ENCODE measurements at regions not wholly inside any gene's neighbourhood (a gene's known extent, or its start where the extent isn't known, plus 50 kb on each side); places are given as distances from the start of the nearest gene placed in this dataset.

GRCh38 chr1:17982197-17982596 lies 125.4 kb upstream of the IGSF21 start:
- FAIRE-seq (no peak), DNase-seq (no peak)
- H3K27ac ChIP-seq (ENCODE audit: low read depth in 1 of 3, low read length in 2 of 3): no peak overlapping the region
- H3K27me3 ChIP-seq (ENCODE audit: control insufficient read depth in 3 of 3, insufficient read depth in 3 of 3, low read length in 3 of 3): no peaks in the 10 kb centered on the region
- no peaks in the 10 kb centered on the region for H3K9me3 ChIP-seq (ENCODE audit: control insufficient read depth in 2 of 2, insufficient read depth in 1 of 2, low read depth in 1 of 2, low read length in 1 of 2)
- H3K36me3 ChIP-seq (ENCODE audit: control insufficient read depth in 3 of 3, insufficient read depth in 2 of 3, low read depth in 1 of 3, low read length in 3 of 3): no peaks in the 10 kb centered on the region
- H3K4me1 ChIP-seq (ENCODE audit: control insufficient read depth in 3 of 3, insufficient read depth in 2 of 3, low read depth in 1 of 3, low read length in 2 of 3): no peaks in the 10 kb centered on the region
- WGBS, 3 donors: 80 to 81% (median 81%) methylated on average over 6 of the region's 6 CpGs
- H3K4me3 ChIP-seq (ENCODE audit: low read depth in 1 of 3, low read length in 3 of 3): no peak overlapping the region

- Histone ChIP-seq H3K4me1 (ENCODE audit: control insufficient read depth in 3 of 3, insufficient read depth in 2 of 3, low read depth in 1 of 3, low read length in 2 of 3) (no peaks in the 10 kb centered on the region), H3K36me3 (ENCODE audit: control insufficient read depth in 3 of 3, insufficient read depth in 2 of 3, low read depth in 1 of 3, low read length in 3 of 3) (no peaks in the 10 kb centered on the region), H3K27me3 (ENCODE audit: control insufficient read depth in 3 of 3, insufficient read depth in 3 of 3, low read length in 3 of 3) (no peaks in the 10 kb centered on the region), H3K4me3 (ENCODE audit: low read depth in 1 of 3, low read length in 3 of 3) (no peak overlapping the region), H3K27ac (ENCODE audit: low read depth in 1 of 3, low read length in 2 of 3) (no peak overlapping the region), H3K9me3 (ENCODE audit: control insufficient read depth in 2 of 2, insufficient read depth in 1 of 2, low read depth in 1 of 2, low read length in 1 of 2) (no peaks in the 10 kb centered on the region)
- no peak for FAIRE-seq
- WGBS, 3 donors: 30 to 36% (median 31%) methylated on average over 9 of the region's 9 CpGs
- peak; percentile 2 to 6 for DNase-seq
These were observed 123.0 kb upstream of the IGSF21 start for GRCh38 chr1:17984583-17984982.

- DNase-seq (no peak), FAIRE-seq (no peak)
- H3K4me1 ChIP-seq (ENCODE audit: control insufficient read depth in 3 of 3, insufficient read depth in 2 of 3, low read depth in 1 of 3, low read length in 2 of 3): no peaks in the 10 kb centered on the region
- H3K9me3 ChIP-seq (ENCODE audit: control insufficient read depth in 2 of 2, insufficient read depth in 1 of 2, low read depth in 1 of 2, low read length in 1 of 2): no peaks in the 10 kb centered on the region
- H3K27ac ChIP-seq (ENCODE audit: low read depth in 1 of 3, low read length in 2 of 3): no peak overlapping the region
- 81 to 85% (median 85%) methylated on average over 9 of the region's 9 CpGs for WGBS, 3 donors
- no peak overlapping the region for H3K4me3 ChIP-seq (ENCODE audit: low read depth in 1 of 3, low read length in 3 of 3)
- H3K27me3 ChIP-seq (ENCODE audit: control insufficient read depth in 3 of 3, insufficient read depth in 3 of 3, low read length in 3 of 3): no peaks in the 10 kb centered on the region
- H3K36me3 ChIP-seq (ENCODE audit: control insufficient read depth in 3 of 3, insufficient read depth in 2 of 3, low read depth in 1 of 3, low read length in 3 of 3): no peaks in the 10 kb centered on the region
These were observed 121.4 kb upstream of the IGSF21 start for GRCh38 chr1:17986156-17986555.

- Histone ChIP-seq H3K4me1 (ENCODE audit: control insufficient read depth in 3 of 3, insufficient read depth in 2 of 3, low read depth in 1 of 3, low read length in 2 of 3) (no peaks in the 10 kb centered on the region), H3K4me3 (ENCODE audit: low read depth in 1 of 3, low read length in 3 of 3) (no peak overlapping the region), H3K9me3 (ENCODE audit: control insufficient read depth in 2 of 2, insufficient read depth in 1 of 2, low read depth in 1 of 2, low read length in 1 of 2) (no peaks in the 10 kb centered on the region), H3K27me3 (ENCODE audit: control insufficient read depth in 3 of 3, insufficient read depth in 3 of 3, low read length in 3 of 3) (no peaks in the 10 kb centered on the region), H3K27ac (ENCODE audit: low read depth in 1 of 3, low read length in 2 of 3) (no peak overlapping the region), H3K36me3 (ENCODE audit: control insufficient read depth in 3 of 3, insufficient read depth in 2 of 3, low read depth in 1 of 3, low read length in 3 of 3) (no peaks in the 10 kb centered on the region)
- WGBS, 3 donors: 27 to 49% (median 32%) methylated on average over 1 of the region's 1 CpG
- FAIRE-seq (no peak), DNase-seq (no peak)
These were observed 117.2 kb upstream of the IGSF21 start for GRCh38 chr1:17990401-17990800.

DNA sequence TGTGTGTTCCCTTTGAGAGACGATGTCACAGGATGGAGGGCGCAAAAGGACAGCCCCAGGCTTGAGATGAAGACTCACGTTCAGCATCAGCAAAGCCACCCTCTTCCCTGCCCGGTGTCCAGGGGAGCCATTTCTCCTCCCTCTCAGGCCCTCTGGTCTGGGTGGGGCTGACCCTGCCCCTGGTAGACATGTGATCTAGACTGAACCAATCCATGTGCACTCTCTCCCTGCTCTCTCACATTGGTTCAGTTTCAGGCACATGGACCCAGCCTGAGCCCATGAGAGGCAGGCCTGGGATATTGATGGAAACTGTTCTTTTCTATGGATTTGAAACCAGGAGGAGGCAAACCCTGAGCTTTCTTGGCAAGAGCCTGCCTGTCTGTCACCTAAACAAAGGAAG lies 115.6 kb upstream of the IGSF21 start:
- Histone ChIP-seq H3K27me3 (ENCODE audit: control insufficient read depth in 3 of 3, insufficient read depth in 3 of 3, low read length in 3 of 3) (no peaks in the 10 kb centered on the region), H3K9me3 (ENCODE audit: control insufficient read depth in 2 of 2, insufficient read depth in 1 of 2, low read depth in 1 of 2, low read length in 1 of 2) (no peaks in the 10 kb centered on the region), H3K27ac (ENCODE audit: low read depth in 1 of 3, low read length in 2 of 3) (no peak overlapping the region), H3K4me3 (ENCODE audit: low read depth in 1 of 3, low read length in 3 of 3) (no peak overlapping the region), H3K36me3 (ENCODE audit: control insufficient read depth in 3 of 3, insufficient read depth in 2 of 3, low read depth in 1 of 3, low read length in 3 of 3) (no peaks in the 10 kb centered on the region), H3K4me1 (ENCODE audit: control insufficient read depth in 3 of 3, insufficient read depth in 2 of 3, low read depth in 1 of 3, low read length in 2 of 3) (no peaks in the 10 kb centered on the region)
- 64 to 75% (median 66%) methylated on average over 4 of the region's 4 CpGs for WGBS, 3 donors
- no peak for DNase-seq
- no peak for FAIRE-seq

DNA sequence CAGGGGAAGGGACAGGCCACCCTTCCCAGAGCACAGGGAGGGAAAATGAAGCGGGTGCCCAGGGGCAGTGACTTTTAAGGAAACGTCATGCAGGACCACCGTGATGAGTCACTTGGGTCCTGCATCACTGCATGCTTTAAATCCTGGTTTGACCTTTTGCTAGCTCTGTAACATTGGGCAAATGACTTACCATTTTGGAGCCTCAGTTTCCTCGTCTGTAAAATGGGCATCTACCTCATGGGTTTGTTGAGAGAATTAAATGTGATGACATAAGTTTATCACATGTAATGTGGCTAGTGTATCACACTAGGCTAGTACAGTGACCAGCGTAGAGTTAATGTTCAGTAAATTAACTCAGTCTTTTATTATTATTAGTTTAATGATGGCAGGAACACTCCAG lies 114.8 kb upstream of the IGSF21 start:
- H3K36me3 ChIP-seq (ENCODE audit: control insufficient read depth in 3 of 3, insufficient read depth in 2 of 3, low read depth in 1 of 3, low read length in 3 of 3): no peaks in the 10 kb centered on the region
- H3K4me3 ChIP-seq (ENCODE audit: low read depth in 1 of 3, low read length in 3 of 3): no peak overlapping the region
- no peaks in the 10 kb centered on the region for H3K27me3 ChIP-seq (ENCODE audit: control insufficient read depth in 3 of 3, insufficient read depth in 3 of 3, low read length in 3 of 3)
- no peaks in the 10 kb centered on the region for H3K4me1 ChIP-seq (ENCODE audit: control insufficient read depth in 3 of 3, insufficient read depth in 2 of 3, low read depth in 1 of 3, low read length in 2 of 3)
- DNase-seq: no peak
- 86 to 93% (median 87%) methylated on average over 5 of the region's 5 CpGs for whole genome bisulfite sequencing, 3 donors
- no peaks in the 10 kb centered on the region for H3K9me3 ChIP-seq (ENCODE audit: control insufficient read depth in 2 of 2, insufficient read depth in 1 of 2, low read depth in 1 of 2, low read length in 1 of 2)
- H3K27ac ChIP-seq (ENCODE audit: low read depth in 1 of 3, low read length in 2 of 3): no peak overlapping the region
- no peak for FAIRE-seq

DNA sequence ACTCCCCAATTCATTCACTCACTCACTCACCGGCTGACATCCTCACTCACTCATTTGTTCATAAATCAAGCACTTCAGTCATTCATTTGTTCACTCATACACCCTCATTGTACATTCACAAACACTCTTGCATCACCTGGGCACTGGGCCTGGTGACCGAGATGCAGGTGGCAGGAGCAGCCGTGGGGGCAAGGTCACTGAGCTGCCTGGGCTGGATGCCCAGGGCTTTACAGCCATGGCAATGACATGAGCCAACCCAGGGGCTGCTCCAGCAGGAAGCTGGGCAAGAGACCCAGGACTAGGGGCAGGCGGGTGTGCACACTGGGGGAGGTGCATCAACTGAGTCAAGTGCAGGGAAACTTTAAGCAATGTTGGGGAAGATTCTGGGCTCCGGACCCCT lies 113.6 kb upstream of the IGSF21 start:
- H3K4me3 ChIP-seq (ENCODE audit: low read depth in 1 of 3, low read length in 3 of 3): no peak overlapping the region
- H3K36me3 ChIP-seq (ENCODE audit: control insufficient read depth in 3 of 3, insufficient read depth in 2 of 3, low read depth in 1 of 3, low read length in 3 of 3): no peaks in the 10 kb centered on the region
- no peaks in the 10 kb centered on the region for H3K4me1 ChIP-seq (ENCODE audit: control insufficient read depth in 3 of 3, insufficient read depth in 2 of 3, low read depth in 1 of 3, low read length in 2 of 3)
- no peak overlapping the region for H3K27ac ChIP-seq (ENCODE audit: low read depth in 1 of 3, low read length in 2 of 3)
- WGBS, 3 donors: 45 to 74% (median 53%) methylated on average over 5 of the region's 5 CpGs
- no peak for DNase-seq
- FAIRE-seq: no peak
- H3K9me3 ChIP-seq (ENCODE audit: control insufficient read depth in 2 of 2, insufficient read depth in 1 of 2, low read depth in 1 of 2, low read length in 1 of 2): no peaks in the 10 kb centered on the region
- H3K27me3 ChIP-seq (ENCODE audit: control insufficient read depth in 3 of 3, insufficient read depth in 3 of 3, low read length in 3 of 3): no peaks in the 10 kb centered on the region

DNA sequence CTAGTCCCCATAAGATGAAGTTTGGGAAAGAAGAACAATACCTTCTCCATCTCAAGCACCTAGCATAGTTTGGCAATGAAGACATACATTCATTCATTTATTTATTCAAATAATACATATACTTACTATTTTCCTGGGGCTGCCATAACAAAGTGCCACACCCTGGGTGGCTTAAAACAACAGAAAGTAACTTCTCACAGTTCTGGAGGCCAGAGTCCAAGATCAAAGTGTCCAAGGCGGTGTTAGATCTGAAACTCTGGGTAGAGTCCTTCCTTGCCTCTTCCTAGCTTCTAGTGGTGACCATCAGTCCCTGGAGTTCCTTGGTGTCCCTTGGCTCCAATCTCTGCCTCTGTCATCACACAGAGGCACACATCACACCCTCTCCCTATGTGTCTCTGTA lies 112.1 kb upstream of the IGSF21 start:
- peak in 1 of 2 donors; percentile 6 for DNase-seq
- no peak for FAIRE-seq
- Histone ChIP-seq H3K27me3 (ENCODE audit: control insufficient read depth in 3 of 3, insufficient read depth in 3 of 3, low read length in 3 of 3) (no peaks in the 10 kb centered on the region), H3K4me1 (ENCODE audit: control insufficient read depth in 3 of 3, insufficient read depth in 2 of 3, low read depth in 1 of 3, low read length in 2 of 3) (no peaks in the 10 kb centered on the region), H3K4me3 (ENCODE audit: low read depth in 1 of 3, low read length in 3 of 3) (no peak overlapping the region), H3K9me3 (ENCODE audit: control insufficient read depth in 2 of 2, insufficient read depth in 1 of 2, low read depth in 1 of 2, low read length in 1 of 2) (no peaks in the 10 kb centered on the region), H3K36me3 (ENCODE audit: control insufficient read depth in 3 of 3, insufficient read depth in 2 of 3, low read depth in 1 of 3, low read length in 3 of 3) (no peaks in the 10 kb centered on the region), H3K27ac (ENCODE audit: low read depth in 1 of 3, low read length in 2 of 3) (no peak overlapping the region)
- WGBS, 3 donors: 12 to 70% (median 43%) methylated on average over 1 of the region's 1 CpG

DNA sequence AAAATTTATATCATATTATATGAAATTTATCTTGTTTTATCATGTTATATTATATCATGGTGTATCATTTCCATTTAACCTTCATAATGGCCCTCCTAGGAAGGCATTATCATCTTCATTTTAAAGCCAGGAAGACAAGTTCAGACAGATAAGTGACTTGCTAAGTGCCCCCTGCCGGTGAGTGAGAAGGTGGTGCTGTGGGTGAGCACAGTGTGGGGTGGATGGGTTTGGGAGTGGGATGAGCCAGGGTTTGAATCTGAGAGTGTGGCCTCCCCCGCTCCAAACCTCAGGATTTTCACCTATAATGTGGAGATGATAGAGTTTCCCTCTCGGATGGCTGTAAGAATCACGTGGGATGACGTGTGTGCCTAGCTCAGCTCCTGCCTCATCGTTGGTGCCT lies 108.7 kb upstream of the IGSF21 start:
- no peak for FAIRE-seq
- Histone ChIP-seq H3K4me3 (ENCODE audit: low read depth in 1 of 3, low read length in 3 of 3) (no peak overlapping the region), H3K27ac (ENCODE audit: low read depth in 1 of 3, low read length in 2 of 3) (no peak overlapping the region), H3K27me3 (ENCODE audit: control insufficient read depth in 3 of 3, insufficient read depth in 3 of 3, low read length in 3 of 3) (no peaks in the 10 kb centered on the region), H3K9me3 (ENCODE audit: control insufficient read depth in 2 of 2, insufficient read depth in 1 of 2, low read depth in 1 of 2, low read length in 1 of 2) (no peaks in the 10 kb centered on the region), H3K36me3 (ENCODE audit: control insufficient read depth in 3 of 3, insufficient read depth in 2 of 3, low read depth in 1 of 3, low read length in 3 of 3) (no peaks in the 10 kb centered on the region), H3K4me1 (ENCODE audit: control insufficient read depth in 3 of 3, insufficient read depth in 2 of 3, low read depth in 1 of 3, low read length in 2 of 3) (no peaks in the 10 kb centered on the region)
- no peak for DNase-seq
- 65 to 76% (median 68%) methylated on average over 6 of the region's 6 CpGs for WGBS, 3 donors
